ENCODE measurements at regions not wholly inside any gene's neighbourhood (a gene's known extent, or its start where the extent isn't known, plus 50 kb on each side); places are given as distances from the start of the nearest gene placed in this dataset.

DNA sequence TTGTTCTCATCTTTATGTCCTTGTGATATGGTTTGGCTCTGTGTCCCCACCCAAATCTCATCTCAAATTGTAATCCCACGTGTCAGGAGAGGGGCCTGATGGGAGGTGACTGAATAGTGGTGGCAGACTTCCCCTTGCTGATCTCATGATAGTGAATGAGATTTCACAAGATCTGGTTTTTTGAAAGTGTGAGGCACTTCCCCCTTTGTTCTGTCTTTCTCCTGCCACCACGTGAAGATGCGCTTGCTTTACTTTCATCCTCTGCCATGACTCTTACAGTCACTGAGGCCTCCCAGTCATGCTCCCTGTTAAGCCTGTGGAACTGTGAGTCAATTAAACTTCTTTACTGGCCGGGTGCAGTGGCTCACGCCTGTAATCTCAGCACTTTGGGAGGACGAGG lies 161.0 kb downstream of the HERPUD2 start:
- no peak for DNase-seq

GRCh38 chr7:35530124-35531109 lies 164.5 kb downstream of the HERPUD2 start:
- no peak for DNase-seq

- no peak for DNase-seq
Measured at GRCh38 chr7:35529713-35530112, 165.2 kb downstream of the HERPUD2 start.

DNA sequence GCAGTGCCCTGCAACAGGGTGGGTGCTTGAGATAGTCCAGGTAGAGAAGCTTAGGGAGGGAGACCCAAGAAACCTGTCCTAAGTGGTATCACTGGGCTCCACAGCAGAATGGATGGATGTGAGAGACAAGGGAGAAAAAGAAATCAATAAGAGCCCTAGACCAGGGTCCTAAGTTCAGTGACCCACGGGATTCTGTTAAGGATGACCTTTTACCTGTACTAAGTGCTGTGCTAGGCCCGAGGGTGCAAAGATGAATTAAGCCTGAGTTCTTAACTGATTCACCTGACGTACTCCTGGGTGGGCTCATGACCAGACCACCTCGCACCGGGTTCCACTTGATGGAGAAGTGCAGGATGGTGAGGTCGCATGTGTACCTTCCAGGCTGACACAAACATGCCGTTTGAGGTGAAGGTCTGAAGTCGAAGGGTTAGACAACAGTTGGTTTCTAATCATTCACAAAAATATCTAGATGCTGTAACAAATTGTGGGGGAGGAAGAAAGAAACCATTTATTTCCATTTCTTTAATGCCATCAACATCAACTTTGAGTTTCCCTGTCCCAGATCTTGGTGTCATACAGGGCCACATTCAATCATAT lies 166.5 kb downstream of the HERPUD2 start:
- DNase-seq, result no peak

DNA sequence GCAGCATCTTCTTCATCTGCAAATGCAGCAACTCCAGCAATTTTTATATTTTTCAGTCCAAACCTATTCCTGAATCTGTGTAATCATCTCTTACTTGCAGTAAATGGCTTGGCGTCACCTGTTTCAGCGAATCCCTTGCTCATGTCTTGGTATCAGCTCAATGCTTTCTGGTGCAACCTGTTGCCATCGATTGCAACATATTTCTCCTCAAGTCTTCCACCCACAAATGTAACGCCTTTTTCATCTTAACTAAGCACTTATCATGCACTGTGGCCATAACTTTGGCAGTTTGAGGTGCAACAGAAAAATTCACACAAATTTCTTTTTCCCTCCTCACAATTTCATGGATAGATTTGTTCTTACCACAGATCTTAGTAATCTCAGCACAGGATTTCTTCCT lies 168.3 kb downstream of the HERPUD2 start:
- DNase-seq, result no peak

GRCh38 chr7:35524112-35524804 lies 170.7 kb downstream of the HERPUD2 start:
- DNase-seq, result no peak

- no peak for DNase-seq
Measured at GRCh38 chr7:35523292-35523691, 171.6 kb downstream of the HERPUD2 start.

GRCh38 chr7:35522697-35523096 lies 172.2 kb downstream of the HERPUD2 start:
- DNase-seq, result no peak

GRCh38 chr7:35521941-35522340 lies 173.0 kb downstream of the HERPUD2 start:
- no peak for DNase-seq

GRCh38 chr7:35520810-35521625 lies 173.9 kb downstream of the HERPUD2 start:
- no peak for DNase-seq

DNA sequence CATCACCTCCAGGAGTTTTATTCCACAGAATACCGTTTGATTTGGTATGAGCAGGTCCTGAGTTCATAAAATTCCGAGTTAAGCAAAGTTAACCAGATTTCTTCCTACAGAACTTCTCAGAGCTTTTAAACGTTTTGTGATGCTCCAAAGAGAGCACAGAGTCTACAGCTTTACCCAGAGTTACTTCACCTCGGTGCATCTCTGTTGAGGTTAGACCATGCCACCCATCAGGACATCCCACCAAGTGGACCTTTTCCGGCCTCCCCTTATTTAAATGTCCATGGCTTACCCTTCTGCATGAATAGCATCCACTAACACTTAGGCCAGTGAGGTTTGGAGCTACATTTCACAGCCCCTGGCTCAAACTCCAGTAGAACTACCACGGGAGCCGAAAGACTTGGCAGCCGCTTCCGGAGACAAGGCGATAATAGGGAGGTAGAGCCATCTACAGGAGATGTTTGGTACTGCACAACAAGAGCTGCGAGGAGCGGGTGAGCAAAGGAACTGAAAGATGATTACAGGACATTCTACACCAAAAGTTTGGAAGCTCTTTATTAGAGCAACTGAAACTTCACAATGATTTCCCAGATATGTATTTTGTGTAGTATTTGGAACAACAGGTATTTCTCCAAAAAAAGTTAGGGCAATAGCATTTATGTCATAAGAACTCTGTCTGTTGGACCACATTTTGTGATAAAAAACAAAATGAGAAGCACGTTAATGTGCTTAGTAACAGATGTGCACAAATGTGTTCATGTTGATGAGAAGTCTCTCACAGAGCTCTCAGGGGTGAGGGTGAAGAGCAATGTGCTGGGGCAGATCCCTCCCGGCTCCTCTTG lies 174.7 kb downstream of the HERPUD2 start:
- DNase-seq, result peak; percentile 10 to 21

DNA sequence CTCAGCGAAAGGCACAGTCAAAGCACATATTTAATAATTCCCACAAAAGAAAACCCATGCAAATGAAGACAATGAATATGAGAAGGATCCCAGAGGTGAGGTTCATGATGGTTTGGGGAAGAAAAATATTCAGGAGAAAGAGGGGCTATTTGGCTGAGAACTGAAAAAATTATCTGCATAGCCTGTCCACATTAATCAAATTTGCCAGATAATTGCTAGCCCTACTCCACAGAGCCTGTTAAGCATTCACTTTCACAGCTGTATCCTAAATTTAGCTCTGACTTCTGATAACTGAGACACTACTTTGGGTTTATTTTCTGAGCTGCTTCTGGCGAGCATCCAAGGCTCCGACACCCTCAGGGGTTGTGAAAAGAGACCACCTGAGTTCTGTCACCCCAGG lies 176.2 kb downstream of the HERPUD2 start:
- DNase-seq, result no peak

DNA sequence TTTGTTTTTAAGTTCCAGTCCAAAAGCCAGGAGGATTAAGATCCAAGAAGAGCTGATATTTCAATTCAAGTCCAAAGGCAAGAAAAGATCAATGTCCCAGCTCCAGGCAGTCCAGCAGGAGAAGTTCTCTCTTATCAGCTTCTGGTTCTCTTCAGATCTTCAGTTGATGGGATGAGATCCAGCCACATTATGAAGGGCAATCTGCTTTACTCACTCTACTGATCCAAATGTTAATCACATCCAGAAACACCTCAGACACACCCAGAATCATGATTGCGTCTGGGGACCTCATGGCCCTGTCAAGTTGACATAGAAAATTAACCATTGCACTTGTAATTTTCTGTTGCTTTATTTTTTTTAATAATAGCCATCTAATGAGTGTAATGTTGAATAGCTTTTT lies 178.4 kb downstream of the HERPUD2 start:
- no peak for DNase-seq

- DNase-seq, result no peak
Measured at GRCh38 chr7:35513828-35514227, 181.1 kb downstream of the HERPUD2 start.

- no peak for DNase-seq
Measured at GRCh38 chr7:35513195-35513594, 181.7 kb downstream of the HERPUD2 start.

DNA sequence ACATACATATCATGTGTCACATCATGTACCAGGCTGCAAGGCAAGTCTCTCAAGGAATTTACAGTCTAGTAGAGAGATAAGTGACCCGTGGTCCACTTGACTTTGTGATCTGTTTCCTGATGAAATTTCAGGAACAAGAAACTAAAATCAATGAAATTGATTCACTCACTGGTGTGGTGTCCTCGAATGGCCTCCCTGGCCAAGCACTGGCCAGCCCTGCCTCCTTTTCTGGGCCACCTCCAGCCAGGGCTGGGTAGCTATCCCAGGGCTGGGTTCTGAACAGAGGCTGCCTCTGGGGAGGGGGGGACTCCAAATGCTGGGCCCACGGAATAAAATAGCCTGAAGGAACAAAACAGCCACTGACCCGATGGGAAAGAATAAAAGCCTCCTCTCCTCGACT lies 182.2 kb downstream of the HERPUD2 start:
- DNase-seq, result no peak

GRCh38 chr7:35508623-35509400 lies 186.1 kb downstream of the HERPUD2 start:
- no peak for DNase-seq

DNA sequence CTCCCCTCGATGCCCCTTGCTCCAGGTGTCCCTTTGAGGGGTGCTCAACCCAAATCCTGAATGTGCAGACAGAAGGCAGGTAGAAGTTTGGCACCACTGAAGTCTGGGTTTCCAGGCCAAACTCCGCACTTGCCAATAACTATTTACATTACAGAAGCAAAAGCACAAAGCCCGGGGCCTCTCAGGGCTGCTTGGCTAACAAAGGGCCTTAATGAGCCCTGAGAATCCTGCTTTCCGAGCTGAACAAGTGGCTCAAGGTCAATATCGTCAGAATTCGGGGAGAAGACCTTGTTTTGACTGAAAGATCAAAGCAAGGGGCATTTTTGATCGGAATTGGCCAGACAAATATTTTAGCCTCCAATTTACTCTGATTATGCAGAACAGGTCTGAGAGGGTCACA lies 189.9 kb downstream of the HERPUD2 start:
- DNase-seq, result no peak

DNA sequence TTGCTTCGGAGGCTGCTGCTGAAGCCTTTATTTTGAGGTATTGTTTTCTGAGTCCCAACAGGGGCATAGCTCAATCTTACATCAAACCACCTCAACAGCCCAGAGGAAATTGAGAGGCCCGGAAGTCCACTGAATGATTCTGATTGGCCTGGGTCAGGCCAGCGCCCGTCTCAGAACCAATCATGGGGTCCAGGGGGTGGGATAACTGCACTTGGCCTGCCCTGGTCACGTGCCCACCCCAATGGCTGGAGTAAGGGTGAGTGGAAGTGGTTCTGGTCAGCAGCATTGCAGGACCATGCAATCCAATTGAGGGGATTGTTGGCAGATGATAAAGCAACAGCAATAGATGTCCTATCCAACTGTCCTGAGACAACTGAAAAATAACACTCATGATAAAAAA lies 190.6 kb downstream of the HERPUD2 start:
- DNase-seq, result no peak

DNA sequence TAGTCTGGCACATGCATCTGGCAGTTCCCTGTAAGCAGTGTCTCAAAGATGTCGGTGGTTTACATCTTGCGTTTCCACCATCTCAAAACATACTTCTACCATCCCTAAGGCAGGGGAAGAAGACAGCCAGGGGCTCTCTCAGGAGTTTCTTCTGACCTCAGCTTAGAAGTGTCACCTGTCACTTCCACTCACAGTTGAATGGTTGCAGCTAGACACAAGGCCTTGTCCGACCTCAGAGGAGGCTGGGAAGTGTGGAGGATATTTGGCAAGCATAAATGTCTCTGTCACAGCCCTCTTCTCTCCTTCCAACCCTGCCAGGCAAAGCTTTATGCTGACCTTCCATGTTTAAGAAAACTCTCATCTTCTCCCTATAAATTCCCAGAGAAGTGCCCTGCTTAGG lies 193.3 kb downstream of the HERPUD2 start:
- no peak for DNase-seq

GRCh38 chr7:35499226-35499625 lies 195.7 kb downstream of the HERPUD2 start:
- DNase-seq, result no peak

Data from activated CD4-positive, alpha-beta T cell treated with anti-CD3 and anti-CD28 coated beads, Interleukin-2, amount 50 U/mL, for 4 hours (primary cell).